ENCODE measurements at regions not wholly inside any gene's neighbourhood (a gene's known extent, or its start where the extent isn't known, plus 50 kb on each side); places are given as distances from the start of the nearest gene placed in this dataset.

DNA sequence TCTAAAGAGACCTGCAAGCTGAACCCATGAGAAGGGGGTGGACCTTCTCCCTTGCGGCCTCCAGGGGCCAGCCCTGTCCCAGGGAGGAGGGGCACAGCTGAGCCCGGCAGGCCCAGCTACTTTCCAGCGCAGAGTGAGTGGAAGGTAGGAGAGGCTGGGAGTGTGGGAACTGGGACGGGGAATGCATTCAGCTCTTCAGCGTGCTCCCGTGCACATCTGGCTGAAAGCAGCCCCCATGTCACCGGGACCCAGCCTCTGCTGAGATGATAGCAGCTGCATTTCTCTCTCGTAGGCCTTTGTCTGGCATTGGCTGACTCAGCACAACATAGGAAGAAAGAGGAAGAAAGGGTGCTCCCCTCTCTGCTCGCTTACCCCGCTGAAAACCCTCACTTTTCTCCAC, 951.5 kb downstream of the TBC1D22A start:
- H3K4me1 ChIP-seq (ENCODE audit: insufficient read depth, low read length, poor library complexity, severe bottlenecking), result no peaks in the 10 kb centered on the region
- H4K20me1 ChIP-seq (ENCODE audit: insufficient read depth, low read length, poor library complexity, severe bottlenecking), result no peaks in the 10 kb centered on the region
- TF ChIP-seq, protein P1, sequence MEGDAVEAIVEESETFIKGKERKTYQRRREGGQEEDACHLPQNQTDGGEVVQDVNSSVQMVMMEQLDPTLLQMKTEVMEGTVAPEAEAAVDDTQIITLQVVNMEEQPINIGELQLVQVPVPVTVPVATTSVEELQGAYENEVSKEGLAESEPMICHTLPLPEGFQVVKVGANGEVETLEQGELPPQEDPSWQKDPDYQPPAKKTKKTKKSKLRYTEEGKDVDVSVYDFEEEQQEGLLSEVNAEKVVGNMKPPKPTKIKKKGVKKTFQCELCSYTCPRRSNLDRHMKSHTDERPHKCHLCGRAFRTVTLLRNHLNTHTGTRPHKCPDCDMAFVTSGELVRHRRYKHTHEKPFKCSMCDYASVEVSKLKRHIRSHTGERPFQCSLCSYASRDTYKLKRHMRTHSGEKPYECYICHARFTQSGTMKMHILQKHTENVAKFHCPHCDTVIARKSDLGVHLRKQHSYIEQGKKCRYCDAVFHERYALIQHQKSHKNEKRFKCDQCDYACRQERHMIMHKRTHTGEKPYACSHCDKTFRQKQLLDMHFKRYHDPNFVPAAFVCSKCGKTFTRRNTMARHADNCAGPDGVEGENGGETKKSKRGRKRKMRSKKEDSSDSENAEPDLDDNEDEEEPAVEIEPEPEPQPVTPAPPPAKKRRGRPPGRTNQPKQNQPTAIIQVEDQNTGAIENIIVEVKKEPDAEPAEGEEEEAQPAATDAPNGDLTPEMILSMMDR (conservative IDR thresholded peaks at IDR 0.05; ENCODE audit: low read length), result no peak
- no peak for TF ChIP-seq EZH2phosphoT487 (IDR thresholded peaks at IDR 0.05; ENCODE audit: borderline replicate concordance)
- no peak overlapping the region for H3K4me3 ChIP-seq (ENCODE audit: low read length, poor library complexity, severe bottlenecking)
- H3K9me3 ChIP-seq (ENCODE audit: insufficient read depth, low read depth, low read length), result peaks cover 4% of the 10 kb centered on the region; the same call in 1 of the 2 replicates
- no peak overlapping the region for H3K4me2 ChIP-seq (ENCODE audit: low read depth, low read length, poor library complexity, severe bottlenecking)
- no peaks in the 10 kb centered on the region for H3F3A ChIP-seq (ENCODE audit: low read depth)
- no peaks in the 10 kb centered on the region for H3K27me3 ChIP-seq (ENCODE audit: insufficient read depth, low read length, poor library complexity, severe bottlenecking)
- H3K9me2 ChIP-seq (replicated peaks; ENCODE audit: low read depth, low read length), result no peaks in the 10 kb centered on the region
- H3K79me2 ChIP-seq (ENCODE audit: insufficient read depth, low read length), result no peaks in the 10 kb centered on the region
- no peak overlapping the region for H2AFZ ChIP-seq (ENCODE audit: low read length)
- H3K36me3 ChIP-seq (ENCODE audit: insufficient read depth, low read length), result no peaks in the 10 kb centered on the region
- no peak overlapping the region for H3K9ac ChIP-seq (ENCODE audit: low read depth, low read length, poor library complexity, severe bottlenecking)

DNA sequence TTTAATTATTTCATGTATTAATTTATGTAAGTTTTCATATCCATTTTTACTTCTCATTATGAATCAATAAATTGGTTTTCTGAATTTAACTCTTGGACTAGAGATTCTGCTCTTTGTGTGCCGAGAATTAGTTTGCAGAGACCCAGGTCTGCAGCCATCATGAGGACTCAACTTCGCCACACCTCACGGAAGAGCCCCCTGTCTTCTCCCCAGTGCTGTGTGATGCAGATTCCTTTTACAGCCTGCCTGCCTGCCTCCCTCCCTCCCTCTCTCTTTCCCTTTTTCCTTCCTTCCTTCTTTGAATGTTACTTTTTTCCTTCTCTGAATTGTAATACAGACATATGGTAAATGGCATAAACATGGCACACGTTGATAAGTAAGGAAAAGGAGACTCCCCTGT, 947.7 kb downstream of the TBC1D22A start:
- Histone ChIP-seq H3K9me3 (ENCODE audit: insufficient read depth, low read depth, low read length) (peaks cover 4% of the 10 kb centered on the region; the same call in 1 of the 2 replicates), H3K79me2 (ENCODE audit: insufficient read depth, low read length) (no peaks in the 10 kb centered on the region), H3F3A (ENCODE audit: low read depth) (no peaks in the 10 kb centered on the region), H3K9me2 (replicated peaks; ENCODE audit: low read depth, low read length) (no peaks in the 10 kb centered on the region), H4K20me1 (ENCODE audit: insufficient read depth, low read length, poor library complexity, severe bottlenecking) (no peaks in the 10 kb centered on the region), H3K36me3 (ENCODE audit: insufficient read depth, low read length) (no peaks in the 10 kb centered on the region), H3K27me3 (ENCODE audit: insufficient read depth, low read length, poor library complexity, severe bottlenecking) (no peaks in the 10 kb centered on the region), H2AFZ (ENCODE audit: low read length) (no peak overlapping the region), H3K4me1 (ENCODE audit: insufficient read depth, low read length, poor library complexity, severe bottlenecking) (no peaks in the 10 kb centered on the region), H3K4me3 (ENCODE audit: low read length, poor library complexity, severe bottlenecking) (no peak overlapping the region), H3K9ac (ENCODE audit: low read depth, low read length, poor library complexity, severe bottlenecking) (no peak overlapping the region), H3K4me2 (ENCODE audit: low read depth, low read length, poor library complexity, severe bottlenecking) (no peak overlapping the region)
- TF ChIP-seq, protein P1 (conservative IDR thresholded peaks at IDR 0.05; ENCODE audit: low read length), result no peak
- TF ChIP-seq EZH2phosphoT487 (IDR thresholded peaks at IDR 0.05; ENCODE audit: borderline replicate concordance), result no peak

DNA sequence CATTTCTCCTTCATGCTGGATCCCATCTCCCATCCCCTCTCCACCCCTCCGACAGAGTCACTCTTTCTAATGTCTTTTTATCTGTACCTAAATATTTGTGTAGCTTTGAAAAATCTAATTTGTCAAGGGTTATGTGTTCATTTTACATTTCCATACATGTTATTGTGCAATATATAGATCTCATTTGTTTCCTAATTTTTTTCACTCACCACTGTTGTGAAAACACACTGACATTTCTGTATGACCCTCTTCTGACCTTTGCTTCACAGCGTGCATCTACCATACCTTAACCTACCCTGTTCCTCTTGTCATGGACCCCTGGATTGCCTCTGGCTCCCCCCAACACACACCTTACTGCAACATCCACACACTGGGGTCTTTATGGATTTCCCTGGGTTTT, 942.9 kb downstream of the TBC1D22A start:
- no peak for TF ChIP-seq EZH2phosphoT487 (IDR thresholded peaks at IDR 0.05; ENCODE audit: borderline replicate concordance)
- TF ChIP-seq, protein P1 (conservative IDR thresholded peaks at IDR 0.05; ENCODE audit: low read length), result no peak
- no peaks in the 10 kb centered on the region for H3K36me3 ChIP-seq (ENCODE audit: insufficient read depth, low read length)
- no peaks in the 10 kb centered on the region for H4K20me1 ChIP-seq (ENCODE audit: insufficient read depth, low read length, poor library complexity, severe bottlenecking)
- H3K4me2 ChIP-seq (ENCODE audit: low read depth, low read length, poor library complexity, severe bottlenecking), result no peak overlapping the region
- no peaks in the 10 kb centered on the region for H3K27me3 ChIP-seq (ENCODE audit: insufficient read depth, low read length, poor library complexity, severe bottlenecking)
- H3K79me2 ChIP-seq (ENCODE audit: insufficient read depth, low read length), result no peaks in the 10 kb centered on the region
- no peak overlapping the region for H2AFZ ChIP-seq (ENCODE audit: low read length)
- no peak overlapping the region for H3K4me3 ChIP-seq (ENCODE audit: low read length, poor library complexity, severe bottlenecking)
- no peak overlapping the region for H3K9ac ChIP-seq (ENCODE audit: low read depth, low read length, poor library complexity, severe bottlenecking)
- H3K4me1 ChIP-seq (ENCODE audit: insufficient read depth, low read length, poor library complexity, severe bottlenecking), result no peaks in the 10 kb centered on the region
- H3K9me2 ChIP-seq (replicated peaks; ENCODE audit: low read depth, low read length), result no peaks in the 10 kb centered on the region
- no peaks in the 10 kb centered on the region for H3F3A ChIP-seq (ENCODE audit: low read depth)
- no peaks in the 10 kb centered on the region for H3K9me3 ChIP-seq (ENCODE audit: insufficient read depth, low read depth, low read length)
